ENCODE measurements at regions not wholly inside any gene's neighbourhood (a gene's known extent, or its start where the extent isn't known, plus 50 kb on each side); places are given as distances from the start of the nearest gene placed in this dataset.

DNA sequence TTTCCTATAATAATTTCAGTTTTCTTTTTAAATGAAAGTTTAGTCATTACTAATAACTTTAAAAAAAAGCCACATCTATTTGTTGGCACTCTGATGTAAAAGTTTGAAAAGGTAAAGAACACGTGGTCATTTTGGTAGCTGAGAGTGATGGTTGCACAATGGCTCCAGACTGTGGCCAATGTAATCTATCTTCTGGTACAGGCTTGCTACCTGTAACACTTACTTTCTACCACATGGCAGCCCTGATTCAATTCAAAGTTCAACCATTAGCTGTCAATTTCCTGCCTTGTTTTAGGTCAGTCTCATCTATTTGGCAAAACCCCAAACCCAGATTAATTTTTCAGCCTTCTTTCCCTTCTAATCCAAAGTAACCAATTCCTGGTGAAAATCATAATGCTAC lies 126.1 kb downstream of the TUSC7 start:
- H3K9me3 Mint-ChIP-seq: no peaks in the 10 kb centered on the region
- Histone ChIP-seq H2AFZ (no peak overlapping the region), H3K27me3 (ENCODE audit: insufficient read depth) (no peaks in the 10 kb centered on the region), H3K4me3 (no peak overlapping the region), H3K79me2 (replicated peaks; ENCODE audit: insufficient read depth) (no peaks in the 10 kb centered on the region), H4K20me1 (replicated peaks; ENCODE audit: insufficient read depth) (no peaks in the 10 kb centered on the region), H3K4me1 (ENCODE audit: insufficient read depth) (peaks cover 10% of the 10 kb centered on the region; the same call in 1 of the 2 replicates), H3K27ac (ENCODE audit: low read depth) (no peak overlapping the region), H3K36me3 (ENCODE audit: insufficient read depth) (no peaks in the 10 kb centered on the region), H3K4me2 (no peak overlapping the region), H3F3A (replicated peaks; ENCODE audit: low read depth) (no peaks in the 10 kb centered on the region), H3K9me2 (ENCODE audit: insufficient read depth) (no peaks in the 10 kb centered on the region)
- no peak for TF ChIP-seq CREB1 (CRISPR knock-in tag; IDR thresholded peaks at IDR 0.05; ENCODE audit: low read depth)
- TF ChIP-seq POLR2AphosphoS5 (IDR thresholded peaks at IDR 0.05; ENCODE audit: low read depth): no peak
- TF ChIP-seq ZNF114 (CRISPR knock-in tag; IDR thresholded peaks at IDR 0.05): no peak
- TF ChIP-seq, protein P1, sequence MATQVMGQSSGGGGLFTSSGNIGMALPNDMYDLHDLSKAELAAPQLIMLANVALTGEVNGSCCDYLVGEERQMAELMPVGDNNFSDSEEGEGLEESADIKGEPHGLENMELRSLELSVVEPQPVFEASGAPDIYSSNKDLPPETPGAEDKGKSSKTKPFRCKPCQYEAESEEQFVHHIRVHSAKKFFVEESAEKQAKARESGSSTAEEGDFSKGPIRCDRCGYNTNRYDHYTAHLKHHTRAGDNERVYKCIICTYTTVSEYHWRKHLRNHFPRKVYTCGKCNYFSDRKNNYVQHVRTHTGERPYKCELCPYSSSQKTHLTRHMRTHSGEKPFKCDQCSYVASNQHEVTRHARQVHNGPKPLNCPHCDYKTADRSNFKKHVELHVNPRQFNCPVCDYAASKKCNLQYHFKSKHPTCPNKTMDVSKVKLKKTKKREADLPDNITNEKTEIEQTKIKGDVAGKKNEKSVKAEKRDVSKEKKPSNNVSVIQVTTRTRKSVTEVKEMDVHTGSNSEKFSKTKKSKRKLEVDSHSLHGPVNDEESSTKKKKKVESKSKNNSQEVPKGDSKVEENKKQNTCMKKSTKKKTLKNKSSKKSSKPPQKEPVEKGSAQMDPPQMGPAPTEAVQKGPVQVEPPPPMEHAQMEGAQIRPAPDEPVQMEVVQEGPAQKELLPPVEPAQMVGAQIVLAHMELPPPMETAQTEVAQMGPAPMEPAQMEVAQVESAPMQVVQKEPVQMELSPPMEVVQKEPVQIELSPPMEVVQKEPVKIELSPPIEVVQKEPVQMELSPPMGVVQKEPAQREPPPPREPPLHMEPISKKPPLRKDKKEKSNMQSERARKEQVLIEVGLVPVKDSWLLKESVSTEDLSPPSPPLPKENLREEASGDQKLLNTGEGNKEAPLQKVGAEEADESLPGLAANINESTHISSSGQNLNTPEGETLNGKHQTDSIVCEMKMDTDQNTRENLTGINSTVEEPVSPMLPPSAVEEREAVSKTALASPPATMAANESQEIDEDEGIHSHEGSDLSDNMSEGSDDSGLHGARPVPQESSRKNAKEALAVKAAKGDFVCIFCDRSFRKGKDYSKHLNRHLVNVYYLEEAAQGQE (IDR thresholded peaks at IDR 0.05; ENCODE audit: unreplicated experiment): no peak
- no peak overlapping the region for H3K4me3 Mint-ChIP-seq
- peaks cover 14% of the 10 kb centered on the region for H3K4me1 Mint-ChIP-seq
- no peaks in the 10 kb centered on the region for H3K36me3 Mint-ChIP-seq (ENCODE audit: low read depth)
- no peaks in the 10 kb centered on the region for H3K27me3 Mint-ChIP-seq (ENCODE audit: insufficient read depth, low read depth, poor library complexity)
- DNase-seq (ENCODE audit: low spot score): no peak
- H3K27ac Mint-ChIP-seq: no peak overlapping the region
- no peak for ATAC-seq

GRCh38 chr3:116836286-116836685 lies 126.7 kb downstream of the TUSC7 start:
- no peak overlapping the region for H3K27ac ChIP-seq (ENCODE audit: low read depth)
- DNase-seq (ENCODE audit: low spot score) (no peak), ATAC-seq (no peak)
- Mint-ChIP-seq H3K36me3 (ENCODE audit: low read depth) (no peaks in the 10 kb centered on the region), H3K9me3 (no peaks in the 10 kb centered on the region), H3K4me1 (peaks cover 21% of the 10 kb centered on the region), H3K27ac (no peak overlapping the region), H3K4me3 (no peak overlapping the region), H3K27me3 (ENCODE audit: insufficient read depth, low read depth, poor library complexity) (no peaks in the 10 kb centered on the region)
- H2AFZ ChIP-seq: no peak overlapping the region
- no peak overlapping the region for H3K4me2 ChIP-seq
- H3K36me3 ChIP-seq (ENCODE audit: insufficient read depth): no peaks in the 10 kb centered on the region
- no peaks in the 10 kb centered on the region for H4K20me1 ChIP-seq (replicated peaks; ENCODE audit: insufficient read depth)
- H3K4me3 ChIP-seq: no peak overlapping the region
- no peaks in the 10 kb centered on the region for H3K9me2 ChIP-seq (ENCODE audit: insufficient read depth)
- H3K27me3 ChIP-seq (ENCODE audit: insufficient read depth): no peaks in the 10 kb centered on the region
- H3K79me2 ChIP-seq (replicated peaks; ENCODE audit: insufficient read depth): no peaks in the 10 kb centered on the region
- H3F3A ChIP-seq (replicated peaks; ENCODE audit: low read depth): no peaks in the 10 kb centered on the region
- H3K4me1 ChIP-seq (ENCODE audit: insufficient read depth): peaks cover 15% of the 10 kb centered on the region
- TF ChIP-seq EZH2 (IDR thresholded peaks at IDR 0.05; ENCODE audit: low read depth, unreplicated experiment) (no peak), NANOG (IDR thresholded peaks at IDR 0.05; ENCODE audit: borderline replicate concordance) (no peak), ZNF114 (CRISPR knock-in tag; IDR thresholded peaks at IDR 0.05) (no peak), STAT1 (IDR thresholded peaks at IDR 0.05; ENCODE audit: unreplicated experiment) (no peak), ZNF331 (CRISPR knock-in tag; IDR thresholded peaks at IDR 0.05; ENCODE audit: low read depth) (no peak), POLR2AphosphoS5 (IDR thresholded peaks at IDR 0.05; ENCODE audit: low read depth) (no peak)
- TF ChIP-seq, protein P2, sequence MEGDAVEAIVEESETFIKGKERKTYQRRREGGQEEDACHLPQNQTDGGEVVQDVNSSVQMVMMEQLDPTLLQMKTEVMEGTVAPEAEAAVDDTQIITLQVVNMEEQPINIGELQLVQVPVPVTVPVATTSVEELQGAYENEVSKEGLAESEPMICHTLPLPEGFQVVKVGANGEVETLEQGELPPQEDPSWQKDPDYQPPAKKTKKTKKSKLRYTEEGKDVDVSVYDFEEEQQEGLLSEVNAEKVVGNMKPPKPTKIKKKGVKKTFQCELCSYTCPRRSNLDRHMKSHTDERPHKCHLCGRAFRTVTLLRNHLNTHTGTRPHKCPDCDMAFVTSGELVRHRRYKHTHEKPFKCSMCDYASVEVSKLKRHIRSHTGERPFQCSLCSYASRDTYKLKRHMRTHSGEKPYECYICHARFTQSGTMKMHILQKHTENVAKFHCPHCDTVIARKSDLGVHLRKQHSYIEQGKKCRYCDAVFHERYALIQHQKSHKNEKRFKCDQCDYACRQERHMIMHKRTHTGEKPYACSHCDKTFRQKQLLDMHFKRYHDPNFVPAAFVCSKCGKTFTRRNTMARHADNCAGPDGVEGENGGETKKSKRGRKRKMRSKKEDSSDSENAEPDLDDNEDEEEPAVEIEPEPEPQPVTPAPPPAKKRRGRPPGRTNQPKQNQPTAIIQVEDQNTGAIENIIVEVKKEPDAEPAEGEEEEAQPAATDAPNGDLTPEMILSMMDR (conservative IDR thresholded peaks at IDR 0.05; ENCODE audit: low read depth in 2 of 2): no peak
- TF ChIP-seq, protein P3, sequence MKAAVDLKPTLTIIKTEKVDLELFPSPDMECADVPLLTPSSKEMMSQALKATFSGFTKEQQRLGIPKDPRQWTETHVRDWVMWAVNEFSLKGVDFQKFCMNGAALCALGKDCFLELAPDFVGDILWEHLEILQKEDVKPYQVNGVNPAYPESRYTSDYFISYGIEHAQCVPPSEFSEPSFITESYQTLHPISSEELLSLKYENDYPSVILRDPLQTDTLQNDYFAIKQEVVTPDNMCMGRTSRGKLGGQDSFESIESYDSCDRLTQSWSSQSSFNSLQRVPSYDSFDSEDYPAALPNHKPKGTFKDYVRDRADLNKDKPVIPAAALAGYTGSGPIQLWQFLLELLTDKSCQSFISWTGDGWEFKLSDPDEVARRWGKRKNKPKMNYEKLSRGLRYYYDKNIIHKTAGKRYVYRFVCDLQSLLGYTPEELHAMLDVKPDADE (IDR thresholded peaks at IDR 0.05): no peak
- TF ChIP-seq, protein P1 (IDR thresholded peaks at IDR 0.05; ENCODE audit: unreplicated experiment): no peak

Data from GM23338 (cell line).